SK-N-SH treated with all-trans-retinoic acid at 6 μM for 48 hours (cell line): ENCODE measurements at regions not wholly inside any gene's neighbourhood (a gene's known extent, or its start where the extent isn't known, plus 50 kb on each side); places are given as distances from the start of the nearest gene placed in this dataset.

ENCODE experiments used
- ARNTL ChIP-seq: fragments of 450-650 bp; formaldehyde crosslinking; IDR thresholded peaks from 2 replicates; pipeline ENCODE4 v1.5.0; 2020; ENCODE audit warnings: low read depth, mild to moderate bottlenecking, moderate library complexity, borderline replicate concordance
- CREB5 ChIP-seq: fragments of 250-450 bp; sonication (Bioruptor Pico); IDR thresholded peaks from 2 replicates; pipeline ENCODE4 v1.5.1; 2020; ENCODE audit warnings: low read depth, mild to moderate bottlenecking, moderate library complexity
- CSDC2 ChIP-seq: fragments of 250-450 bp; sonication (Bioruptor Pico); IDR thresholded peaks from 2 replicates; pipeline ENCODE4 v1.5.0; 2020; ENCODE audit warnings: mild to moderate bottlenecking, moderate library complexity
- GLIS3 ChIP-seq: fragments of 250-450 bp; sonication (Bioruptor Pico); IDR thresholded peaks from 2 replicates; pipeline ENCODE4 v1.5.0; 2020; ENCODE audit warnings: mild to moderate bottlenecking, moderate library complexity
- ISL1 ChIP-seq: fragments of 250-450 bp; sonication (Bioruptor Pico); IDR thresholded peaks from 2 replicates; pipeline ENCODE4 v2.1.2; 2022; ENCODE audit warnings: mild to moderate bottlenecking, moderate library complexity
- PATZ1 ChIP-seq: fragments of 250-450 bp; sonication (Bioruptor Pico); IDR thresholded peaks from 2 replicates; pipeline ENCODE4 v1.8.0; 2020; ENCODE audit warnings: mild to moderate bottlenecking, moderate library complexity, borderline replicate concordance
- POU6F1 ChIP-seq: fragments of 250-450 bp; sonication (Bioruptor Pico); IDR thresholded peaks from 2 replicates; pipeline ENCODE4 v1.8.0; 2021; ENCODE audit warnings: low read depth, mild to moderate bottlenecking, moderate library complexity, borderline replicate concordance
- RARB ChIP-seq: fragments of 250-450 bp; sonication (Bioruptor Pico); IDR thresholded peaks from 2 replicates; pipeline ENCODE4 v1.8.0; 2021; ENCODE audit warnings: mild to moderate bottlenecking, moderate library complexity
- TCF4 ChIP-seq: fragments of 250-450 bp; sonication (Bioruptor Pico); IDR thresholded peaks from 2 replicates; pipeline ENCODE4 v1.8.0; 2021; ENCODE audit warnings: mild to moderate bottlenecking, moderate library complexity, borderline replicate concordance
- TOX ChIP-seq: fragments of 250-450 bp; sonication (Bioruptor Pico); IDR thresholded peaks from 2 replicates; pipeline ENCODE4 v1.8.0; 2021; ENCODE audit warnings: mild to moderate bottlenecking, moderate library complexity, borderline replicate concordance
- ZC3H10 ChIP-seq: fragments of 250-450 bp; sonication (Bioruptor Pico); IDR thresholded peaks from 2 replicates; pipeline ENCODE4 v1.5.1; 2021; ENCODE audit warnings: mild to moderate bottlenecking, moderate library complexity
- ZFP3 ChIP-seq: fragments of 250-450 bp; sonication (Bioruptor Pico); IDR thresholded peaks from 2 replicates; pipeline ENCODE4 v1.5.0; 2020; ENCODE audit warnings: mild to moderate bottlenecking, moderate library complexity
- TF ChIP-seq, protein P1 (sequence below): fragments of 250-450 bp; sonication (Bioruptor Pico); IDR thresholded peaks from 2 replicates; pipeline ENCODE4 v1.5.0; 2020; ENCODE audit warnings: mild to moderate bottlenecking, moderate library complexity

- TF ChIP-seq RARB (CRISPR knock-in tag), result no peak
- TF ChIP-seq TOX (CRISPR knock-in tag), result no peak
- no peak for TF ChIP-seq ARNTL (CRISPR knock-in tag)
- TF ChIP-seq PATZ1 (CRISPR knock-in tag), result no peak
- no peak for TF ChIP-seq ZC3H10 (CRISPR knock-in tag)
- no peak for TF ChIP-seq CREB5 (CRISPR knock-in tag)
- no peak for TF ChIP-seq GLIS3 (CRISPR knock-in tag)
- TF ChIP-seq, protein P1, sequence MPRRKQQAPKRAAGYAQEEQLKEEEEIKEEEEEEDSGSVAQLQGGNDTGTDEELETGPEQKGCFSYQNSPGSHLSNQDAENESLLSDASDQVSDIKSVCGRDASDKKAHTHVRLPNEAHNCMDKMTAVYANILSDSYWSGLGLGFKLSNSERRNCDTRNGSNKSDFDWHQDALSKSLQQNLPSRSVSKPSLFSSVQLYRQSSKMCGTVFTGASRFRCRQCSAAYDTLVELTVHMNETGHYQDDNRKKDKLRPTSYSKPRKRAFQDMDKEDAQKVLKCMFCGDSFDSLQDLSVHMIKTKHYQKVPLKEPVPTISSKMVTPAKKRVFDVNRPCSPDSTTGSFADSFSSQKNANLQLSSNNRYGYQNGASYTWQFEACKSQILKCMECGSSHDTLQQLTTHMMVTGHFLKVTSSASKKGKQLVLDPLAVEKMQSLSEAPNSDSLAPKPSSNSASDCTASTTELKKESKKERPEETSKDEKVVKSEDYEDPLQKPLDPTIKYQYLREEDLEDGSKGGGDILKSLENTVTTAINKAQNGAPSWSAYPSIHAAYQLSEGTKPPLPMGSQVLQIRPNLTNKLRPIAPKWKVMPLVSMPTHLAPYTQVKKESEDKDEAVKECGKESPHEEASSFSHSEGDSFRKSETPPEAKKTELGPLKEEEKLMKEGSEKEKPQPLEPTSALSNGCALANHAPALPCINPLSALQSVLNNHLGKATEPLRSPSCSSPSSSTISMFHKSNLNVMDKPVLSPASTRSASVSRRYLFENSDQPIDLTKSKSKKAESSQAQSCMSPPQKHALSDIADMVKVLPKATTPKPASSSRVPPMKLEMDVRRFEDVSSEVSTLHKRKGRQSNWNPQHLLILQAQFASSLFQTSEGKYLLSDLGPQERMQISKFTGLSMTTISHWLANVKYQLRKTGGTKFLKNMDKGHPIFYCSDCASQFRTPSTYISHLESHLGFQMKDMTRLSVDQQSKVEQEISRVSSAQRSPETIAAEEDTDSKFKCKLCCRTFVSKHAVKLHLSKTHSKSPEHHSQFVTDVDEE, result no peak
- no peak for TF ChIP-seq CSDC2 (CRISPR knock-in tag)
- TF ChIP-seq ISL1 (CRISPR knock-in tag), result no peak
- no peak for TF ChIP-seq POU6F1
- TF ChIP-seq ZFP3 (CRISPR knock-in tag), result no peak
- no peak for TF ChIP-seq TCF4 (CRISPR knock-in tag)
Measured at GRCh38 chr7:19369806-19370205, 224.6 kb upstream of the FERD3L start.
